ENCODE measurements at regions not wholly inside any gene's neighbourhood (a gene's known extent, or its start where the extent isn't known, plus 50 kb on each side); places are given as distances from the start of the nearest gene placed in this dataset.
"Not testable (repeated sequence)": the region's sequence is repeated elsewhere in the genome, so short reads cannot be mapped to it uniquely, and the experiment has no call there.

GRCh38 chr6:168860987-168861386 is 392.7 kb downstream of the THBS2 start:
- TF ChIP-seq, protein P1, sequence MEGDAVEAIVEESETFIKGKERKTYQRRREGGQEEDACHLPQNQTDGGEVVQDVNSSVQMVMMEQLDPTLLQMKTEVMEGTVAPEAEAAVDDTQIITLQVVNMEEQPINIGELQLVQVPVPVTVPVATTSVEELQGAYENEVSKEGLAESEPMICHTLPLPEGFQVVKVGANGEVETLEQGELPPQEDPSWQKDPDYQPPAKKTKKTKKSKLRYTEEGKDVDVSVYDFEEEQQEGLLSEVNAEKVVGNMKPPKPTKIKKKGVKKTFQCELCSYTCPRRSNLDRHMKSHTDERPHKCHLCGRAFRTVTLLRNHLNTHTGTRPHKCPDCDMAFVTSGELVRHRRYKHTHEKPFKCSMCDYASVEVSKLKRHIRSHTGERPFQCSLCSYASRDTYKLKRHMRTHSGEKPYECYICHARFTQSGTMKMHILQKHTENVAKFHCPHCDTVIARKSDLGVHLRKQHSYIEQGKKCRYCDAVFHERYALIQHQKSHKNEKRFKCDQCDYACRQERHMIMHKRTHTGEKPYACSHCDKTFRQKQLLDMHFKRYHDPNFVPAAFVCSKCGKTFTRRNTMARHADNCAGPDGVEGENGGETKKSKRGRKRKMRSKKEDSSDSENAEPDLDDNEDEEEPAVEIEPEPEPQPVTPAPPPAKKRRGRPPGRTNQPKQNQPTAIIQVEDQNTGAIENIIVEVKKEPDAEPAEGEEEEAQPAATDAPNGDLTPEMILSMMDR (IDR thresholded peaks at IDR 0.05; ENCODE audit: insufficient read depth, low read depth, low read length, missing control alignments) = no peak
- DNase-seq (ENCODE audit: low read depth) = no peak
- H3K4me3 ChIP-seq (ENCODE audit: low read length) = no peak overlapping the region

DNA sequence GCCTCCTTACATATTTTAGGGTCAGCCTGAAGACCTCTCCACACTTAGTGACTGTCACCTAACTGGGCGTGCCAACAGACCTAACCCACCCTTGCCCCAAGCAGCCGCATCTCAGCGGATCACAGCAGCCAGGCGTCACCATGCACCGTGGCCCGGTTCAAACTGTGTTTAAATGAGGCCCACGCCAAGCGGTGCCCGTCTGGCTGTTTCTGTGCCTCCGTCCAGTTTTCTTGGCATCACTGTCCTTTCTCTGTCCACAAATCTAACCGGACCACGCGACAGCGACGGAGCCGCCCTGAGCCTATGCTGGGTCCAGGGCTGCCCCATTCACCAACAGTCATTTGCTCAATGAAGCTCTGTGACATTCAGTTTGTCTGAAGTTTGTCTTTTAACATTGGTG is 393.3 kb downstream of the THBS2 start:
- TF ChIP-seq, protein P1 (IDR thresholded peaks at IDR 0.05; ENCODE audit: insufficient read depth, low read depth, low read length, missing control alignments) = no peak
- DNase-seq (ENCODE audit: low read depth) = no peak
- no peak overlapping the region for H3K4me3 ChIP-seq (ENCODE audit: low read length)

DNA sequence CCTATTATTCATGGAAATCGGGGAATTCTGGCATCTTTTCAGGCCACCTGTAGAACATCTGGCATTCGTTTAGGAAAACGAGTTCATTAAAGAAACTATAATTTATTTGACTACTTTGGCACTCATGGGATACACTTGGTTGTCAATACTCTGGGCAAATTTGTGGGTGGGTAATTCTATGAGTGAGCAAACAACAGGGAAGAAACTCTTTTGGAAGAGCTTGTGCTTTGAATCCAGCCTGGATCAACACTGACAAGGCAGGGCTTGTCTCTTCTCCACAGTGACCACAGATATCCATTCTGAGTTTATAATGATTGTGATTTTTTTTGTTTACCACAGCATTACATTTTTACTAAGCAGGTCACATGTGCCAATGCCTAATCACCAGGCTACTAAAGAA is 394.7 kb downstream of the THBS2 start:
- TF ChIP-seq, protein P1 (IDR thresholded peaks at IDR 0.05; ENCODE audit: insufficient read depth, low read depth, low read length, missing control alignments) = no peak
- H3K4me3 ChIP-seq (ENCODE audit: low read length) = no peak overlapping the region
- no peak for DNase-seq (ENCODE audit: low read depth)

DNA sequence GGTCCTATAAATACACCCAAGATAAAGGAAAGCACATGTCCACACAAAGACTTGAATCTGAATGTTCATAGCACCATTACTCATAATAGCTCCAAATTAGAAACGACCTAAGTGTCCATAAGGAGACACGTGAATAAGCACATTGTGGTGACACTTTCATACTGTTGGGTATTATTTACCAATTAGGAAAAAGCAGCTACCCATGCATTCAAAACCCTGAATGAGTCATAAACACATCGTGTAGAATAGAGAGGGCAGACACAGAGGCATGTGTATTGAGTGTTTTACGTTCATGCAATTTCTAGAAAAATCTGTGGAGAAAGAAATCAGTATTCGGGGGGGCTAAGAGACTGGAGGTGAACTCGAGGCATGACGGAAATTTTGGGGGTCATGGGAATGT is 396.7 kb downstream of the THBS2 start:
- no peak for DNase-seq (ENCODE audit: low read depth)
- H3K4me3 ChIP-seq (ENCODE audit: low read length) = no peak overlapping the region
- TF ChIP-seq, protein P1 (IDR thresholded peaks at IDR 0.05; ENCODE audit: insufficient read depth, low read depth, low read length, missing control alignments) = no peak

DNA sequence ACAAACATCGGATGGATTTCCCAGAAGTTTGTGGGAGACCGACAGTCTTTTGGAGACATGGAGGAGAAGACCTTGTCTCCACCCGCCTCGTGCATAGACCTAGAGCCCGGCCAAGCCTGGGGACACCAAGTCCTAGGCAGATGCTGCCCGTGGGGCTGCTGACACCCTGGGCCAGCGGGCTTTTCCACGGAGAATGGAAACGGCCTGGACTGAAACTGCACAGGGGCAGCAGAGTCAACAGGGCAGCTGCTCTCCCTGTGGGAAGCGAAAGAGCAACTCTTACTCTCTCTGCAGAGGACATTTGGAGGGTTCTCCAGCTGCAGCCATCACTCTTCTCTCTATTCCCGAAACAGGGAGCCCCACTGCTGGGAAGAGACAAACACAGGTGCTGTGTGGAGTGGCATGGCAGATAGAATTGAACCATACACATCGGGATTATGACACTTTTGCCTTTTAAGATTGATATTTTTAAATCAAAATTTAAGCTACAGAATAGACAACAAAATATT is 401.2 kb downstream of the THBS2 start:
- no peak overlapping the region for H3K4me3 ChIP-seq (ENCODE audit: low read length)
- TF ChIP-seq, protein P1 (IDR thresholded peaks at IDR 0.05; ENCODE audit: insufficient read depth, low read depth, low read length, missing control alignments) = no peak
- no peak for DNase-seq (ENCODE audit: low read depth)

DNA sequence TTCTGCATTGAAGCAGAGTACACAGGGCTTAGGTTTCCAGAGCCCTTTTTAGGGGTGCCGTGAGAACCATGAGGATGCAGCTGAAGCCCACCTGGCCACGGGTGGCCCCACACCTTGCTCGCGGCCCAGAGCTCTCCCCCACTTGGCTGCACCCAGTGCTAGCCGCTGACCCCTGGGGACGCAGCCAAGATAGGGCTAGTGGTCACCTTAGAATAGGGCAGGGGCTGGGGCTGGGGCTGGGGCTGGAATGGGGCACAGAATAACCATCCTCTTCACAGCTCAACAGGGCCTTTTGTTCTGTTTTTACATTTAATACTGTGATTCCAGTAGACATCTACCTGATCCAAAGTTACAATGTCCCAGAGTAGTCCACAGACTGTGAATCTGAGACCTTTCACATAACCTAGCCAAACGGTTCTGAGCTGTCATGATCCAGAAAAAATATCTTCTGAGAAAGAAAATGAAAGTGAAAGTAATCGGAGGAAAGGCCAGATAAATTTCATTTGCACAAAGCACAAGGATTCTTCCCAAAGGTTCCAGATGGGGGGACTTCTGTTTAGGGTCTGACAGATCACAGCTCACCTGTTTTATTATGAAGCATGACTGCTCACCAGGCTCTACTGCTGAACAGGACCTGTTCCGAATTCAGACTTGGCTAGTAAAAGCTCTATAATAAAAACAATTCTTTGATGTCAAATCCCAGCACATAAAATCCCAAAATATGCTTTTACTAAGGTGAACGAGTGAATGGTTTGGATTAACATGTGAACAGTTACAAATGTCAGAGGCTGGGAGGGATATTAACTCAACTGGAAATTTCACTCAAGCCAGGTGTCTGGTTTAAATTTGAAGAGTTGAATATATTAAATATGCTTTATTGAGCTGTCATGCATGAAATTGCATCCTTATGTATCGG is 401.9 kb downstream of the THBS2 start:
- TF ChIP-seq, protein P1 (IDR thresholded peaks at IDR 0.05; ENCODE audit: insufficient read depth, low read depth, low read length, missing control alignments) = no peak
- no peak for DNase-seq (ENCODE audit: low read depth)
- H3K4me3 ChIP-seq (ENCODE audit: low read length) = no peak overlapping the region

- not testable (repeated sequence) for DNase-seq (ENCODE audit: low read depth); H3K4me3 ChIP-seq (ENCODE audit: low read length)
Observed at GRCh38 chr6:168850027-168850736, 403.5 kb downstream of the THBS2 start.

Data from epithelial cell of esophagus (primary cell).